ENCODE measurements at regions not wholly inside any gene's neighbourhood (a gene's known extent, or its start where the extent isn't known, plus 50 kb on each side); places are given as distances from the start of the nearest gene placed in this dataset.
"Not testable (repeated sequence)": the region's sequence is repeated elsewhere in the genome, so short reads cannot be mapped to it uniquely, and the experiment has no call there.

- TF ChIP-seq, protein P1, sequence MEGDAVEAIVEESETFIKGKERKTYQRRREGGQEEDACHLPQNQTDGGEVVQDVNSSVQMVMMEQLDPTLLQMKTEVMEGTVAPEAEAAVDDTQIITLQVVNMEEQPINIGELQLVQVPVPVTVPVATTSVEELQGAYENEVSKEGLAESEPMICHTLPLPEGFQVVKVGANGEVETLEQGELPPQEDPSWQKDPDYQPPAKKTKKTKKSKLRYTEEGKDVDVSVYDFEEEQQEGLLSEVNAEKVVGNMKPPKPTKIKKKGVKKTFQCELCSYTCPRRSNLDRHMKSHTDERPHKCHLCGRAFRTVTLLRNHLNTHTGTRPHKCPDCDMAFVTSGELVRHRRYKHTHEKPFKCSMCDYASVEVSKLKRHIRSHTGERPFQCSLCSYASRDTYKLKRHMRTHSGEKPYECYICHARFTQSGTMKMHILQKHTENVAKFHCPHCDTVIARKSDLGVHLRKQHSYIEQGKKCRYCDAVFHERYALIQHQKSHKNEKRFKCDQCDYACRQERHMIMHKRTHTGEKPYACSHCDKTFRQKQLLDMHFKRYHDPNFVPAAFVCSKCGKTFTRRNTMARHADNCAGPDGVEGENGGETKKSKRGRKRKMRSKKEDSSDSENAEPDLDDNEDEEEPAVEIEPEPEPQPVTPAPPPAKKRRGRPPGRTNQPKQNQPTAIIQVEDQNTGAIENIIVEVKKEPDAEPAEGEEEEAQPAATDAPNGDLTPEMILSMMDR (IDR thresholded peaks at IDR 0.05; ENCODE audit: control insufficient read depth, extremely low read depth, insufficient read depth) = no peak
- DNase-seq (ENCODE audit: low read depth) = no peak
- H3K4me3 ChIP-seq (ENCODE audit: low read depth, low read length) = no peak overlapping the region
These were observed 273.8 kb upstream of the SFSWAP start for GRCh38 chr12:131436922-131437705.

- DNase-seq (ENCODE audit: low read depth) = no peak
- H3K4me3 ChIP-seq (ENCODE audit: low read depth, low read length) = no peak overlapping the region
- TF ChIP-seq, protein P1 (IDR thresholded peaks at IDR 0.05; ENCODE audit: control insufficient read depth, extremely low read depth, insufficient read depth) = no peak
These were observed 273.0 kb upstream of the SFSWAP start for GRCh38 chr12:131437706-131438492.

- DNase-seq (ENCODE audit: low read depth); H3K4me3 ChIP-seq (ENCODE audit: low read depth, low read length): not testable (repeated sequence)
These were observed 272.4 kb upstream of the SFSWAP start for GRCh38 chr12:131438493-131438835.

- no peak for DNase-seq (ENCODE audit: low read depth)
- no peak overlapping the region for H3K4me3 ChIP-seq (ENCODE audit: low read depth, low read length)
- TF ChIP-seq, protein P1 (IDR thresholded peaks at IDR 0.05; ENCODE audit: control insufficient read depth, extremely low read depth, insufficient read depth) = no peak
These were observed 272.0 kb upstream of the SFSWAP start for GRCh38 chr12:131438881-131439280.

- not testable (repeated sequence) for H3K4me3 ChIP-seq (ENCODE audit: low read depth, low read length); DNase-seq (ENCODE audit: low read depth)
These were observed 271.1 kb upstream of the SFSWAP start for GRCh38 chr12:131439752-131440151.

DNA sequence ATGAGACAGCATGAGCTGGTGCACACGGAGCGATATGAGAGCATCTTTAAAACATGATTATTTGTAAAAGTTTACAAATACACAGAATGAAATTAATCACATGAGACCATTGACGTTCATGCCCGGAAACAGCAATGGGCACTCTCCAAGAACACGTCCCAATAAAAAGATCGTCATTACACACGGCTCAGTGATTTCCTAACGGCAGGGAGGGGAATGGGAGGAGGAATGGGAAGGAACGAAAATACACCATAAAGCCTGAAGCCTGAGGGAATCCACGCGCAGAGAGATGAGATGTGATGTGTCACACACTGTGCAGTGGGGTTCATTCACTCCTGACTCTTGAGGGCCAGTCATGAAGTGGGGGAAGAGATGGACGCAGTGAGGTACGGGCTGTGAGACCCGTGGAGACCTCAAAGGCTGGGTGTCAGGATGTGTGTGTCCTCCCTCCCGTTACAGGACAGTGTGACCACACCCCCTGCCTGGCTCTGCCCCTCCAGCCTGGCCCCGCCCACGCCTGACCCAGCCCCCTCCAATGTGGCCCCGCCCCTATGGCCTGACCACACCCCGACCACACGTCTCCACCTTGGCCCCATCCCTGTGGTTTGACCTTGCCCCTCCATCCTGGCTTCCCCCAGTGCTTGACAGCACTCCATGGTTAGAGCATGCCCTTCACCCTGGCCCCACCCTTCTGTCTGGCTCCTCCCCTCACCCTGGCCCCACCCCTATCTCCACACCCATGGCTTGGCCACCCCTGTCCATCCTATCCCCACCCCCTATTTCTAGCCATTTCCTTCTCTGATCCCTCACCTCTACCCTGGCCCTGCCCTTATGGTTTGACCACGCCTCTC is 270.5 kb upstream of the SFSWAP start:
- DNase-seq (ENCODE audit: low read depth); H3K4me3 ChIP-seq (ENCODE audit: low read depth, low read length): not testable (repeated sequence)

DNA sequence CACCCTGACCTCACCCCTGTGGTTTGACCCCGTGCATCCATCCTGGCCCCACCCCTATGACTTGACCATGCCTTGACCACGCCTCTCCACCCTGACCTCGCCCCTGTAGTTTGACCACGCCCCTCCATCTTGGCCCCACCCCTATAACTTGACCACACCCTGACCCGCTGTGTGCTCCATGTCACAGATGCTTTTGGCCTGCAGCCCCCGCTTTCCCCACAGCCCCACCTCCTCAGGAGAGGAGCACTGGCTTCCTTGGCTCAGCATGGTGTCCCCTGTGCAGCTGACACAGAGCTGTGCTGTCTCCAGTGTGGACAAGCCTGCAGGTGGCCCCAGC is 269.9 kb upstream of the SFSWAP start:
- no peak for DNase-seq (ENCODE audit: low read depth)
- no peak overlapping the region for H3K4me3 ChIP-seq (ENCODE audit: low read depth, low read length)
- TF ChIP-seq, protein P1 (IDR thresholded peaks at IDR 0.05; ENCODE audit: control insufficient read depth, extremely low read depth, insufficient read depth) = no peak

- TF ChIP-seq, protein P1 (IDR thresholded peaks at IDR 0.05; ENCODE audit: control insufficient read depth, extremely low read depth, insufficient read depth) = no peak
- no peak overlapping the region for H3K4me3 ChIP-seq (ENCODE audit: low read depth, low read length)
- no peak for DNase-seq (ENCODE audit: low read depth)
These were observed 269.1 kb upstream of the SFSWAP start for GRCh38 chr12:131441638-131442336.

Measured in LNCaP clone FGC (cell line).